ENCODE measurements at regions not wholly inside any gene's neighbourhood (a gene's known extent, or its start where the extent isn't known, plus 50 kb on each side); places are given as distances from the start of the nearest gene placed in this dataset.

DNA sequence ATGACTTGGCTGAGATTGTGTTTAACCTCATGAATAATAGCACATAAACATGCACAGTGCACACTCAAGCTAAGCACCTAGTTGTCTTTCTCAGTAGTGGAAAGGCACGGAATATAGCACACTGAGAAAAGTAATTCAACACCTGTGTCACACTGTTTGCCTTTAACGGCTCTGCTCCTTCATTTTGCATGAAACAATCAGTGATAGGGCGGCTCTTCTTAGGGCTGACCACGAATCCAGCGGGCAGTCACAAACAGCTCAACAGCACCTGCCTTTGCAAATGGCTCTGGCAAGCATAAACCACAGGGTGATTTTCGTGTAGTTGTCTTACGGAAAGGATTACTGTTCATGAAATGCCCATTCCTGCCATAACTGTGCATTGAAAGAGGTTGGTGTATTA, 954.0 kb upstream of the TENM3 start:
- TF ChIP-seq, protein P1, sequence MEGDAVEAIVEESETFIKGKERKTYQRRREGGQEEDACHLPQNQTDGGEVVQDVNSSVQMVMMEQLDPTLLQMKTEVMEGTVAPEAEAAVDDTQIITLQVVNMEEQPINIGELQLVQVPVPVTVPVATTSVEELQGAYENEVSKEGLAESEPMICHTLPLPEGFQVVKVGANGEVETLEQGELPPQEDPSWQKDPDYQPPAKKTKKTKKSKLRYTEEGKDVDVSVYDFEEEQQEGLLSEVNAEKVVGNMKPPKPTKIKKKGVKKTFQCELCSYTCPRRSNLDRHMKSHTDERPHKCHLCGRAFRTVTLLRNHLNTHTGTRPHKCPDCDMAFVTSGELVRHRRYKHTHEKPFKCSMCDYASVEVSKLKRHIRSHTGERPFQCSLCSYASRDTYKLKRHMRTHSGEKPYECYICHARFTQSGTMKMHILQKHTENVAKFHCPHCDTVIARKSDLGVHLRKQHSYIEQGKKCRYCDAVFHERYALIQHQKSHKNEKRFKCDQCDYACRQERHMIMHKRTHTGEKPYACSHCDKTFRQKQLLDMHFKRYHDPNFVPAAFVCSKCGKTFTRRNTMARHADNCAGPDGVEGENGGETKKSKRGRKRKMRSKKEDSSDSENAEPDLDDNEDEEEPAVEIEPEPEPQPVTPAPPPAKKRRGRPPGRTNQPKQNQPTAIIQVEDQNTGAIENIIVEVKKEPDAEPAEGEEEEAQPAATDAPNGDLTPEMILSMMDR (IDR thresholded peaks at IDR 0.05): no peak
- TF ChIP-seq POLR2A (IDR thresholded peaks at IDR 0.05) (no peak), EP300 (IDR thresholded peaks at IDR 0.05) (no peak)
